Activated CD8-positive, alpha-beta T cell treated with anti-CD3 and anti-CD28 coated beads for 36 hours (primary cell): ENCODE measurements at regions not wholly inside any gene's neighbourhood (a gene's known extent, or its start where the extent isn't known, plus 50 kb on each side); places are given as distances from the start of the nearest gene placed in this dataset.

Experiments
- ATAC-seq: fragments of 200-7000 bp; cut with Tn5 transposase; one replicate; pipeline ENCODE4 v1.10.0; 2021; ENCODE audit warnings: mild to moderate bottlenecking, moderate library complexity
- CTCF ChIA-PET: fragments of 350-600 bp; sonication (Branson Sonifier 250); formaldehyde crosslinking; loops from one replicate; lab custom pipeline; 2021; ENCODE audit warnings: antibody characterized with exemption; lab: Charles Lee
- POLR2A ChIA-PET: fragments of 350-600 bp; sonication (Branson Sonifier 250); formaldehyde crosslinking; loops from one replicate; lab custom pipeline; 2021; ENCODE audit warnings: antibody characterized with exemption; lab: Charles Lee
- DNase-seq: peaks from one replicate; pipeline ENCODE4 v3.0.0-alpha.2; 2020
- H3K27ac Mint-ChIP-seq: one replicate; pipeline ENCODE4 v1.8.0; 2021; ENCODE audit warnings: mild to moderate bottlenecking, mixed read lengths
- H3K27me3 Mint-ChIP-seq: one replicate; pipeline ENCODE4 v1.8.0; 2021; ENCODE audit warnings: mixed read lengths
- H3K36me3 Mint-ChIP-seq: one replicate; pipeline ENCODE4 v1.8.0; 2021; ENCODE audit warnings: low read depth, mixed read lengths
- H3K4me1 Mint-ChIP-seq: one replicate; pipeline ENCODE4 v1.8.0; 2021; ENCODE audit warnings: low read depth, mixed read lengths
- H3K4me3 Mint-ChIP-seq: one replicate; pipeline ENCODE4 v1.8.0; 2021; ENCODE audit warnings: mild to moderate bottlenecking, moderate library complexity, mixed read lengths
- H3K9me3 Mint-ChIP-seq: one replicate; pipeline ENCODE4 v1.8.0; 2021; ENCODE audit warnings: mixed read lengths
- CTCF ChIP-seq: fragments of 200-600 bp; IDR thresholded peaks from one replicate; pipeline ENCODE4 v1.8.0; 2022; ENCODE audit warnings: antibody characterized with exemption, mild to moderate bottlenecking
- intact Hi-C: fragments of 100-400 bp; cut with micrococcal nuclease; formaldehyde crosslinking; loops from one replicate; pipeline ENCODE4 v1.10.0; 2022

GRCh38 chr20:22977047-22977785, 57.9 kb upstream of the SSTR4 start:
- no peaks in the 10 kb centered on the region for H3K4me1 Mint-ChIP-seq
- no peak for TF ChIP-seq CTCF
- CTCF ChIA-PET: no interaction called here
- ATAC-seq: no peak
- H3K4me3 Mint-ChIP-seq: no peak overlapping the region
- intact Hi-C loops: no loop called here
- H3K27me3 Mint-ChIP-seq: peaks cover 2% of the 10 kb centered on the region
- POLR2A ChIA-PET: no interaction called here
- H3K36me3 Mint-ChIP-seq: no peaks in the 10 kb centered on the region
- no peak for DNase-seq
- H3K27ac Mint-ChIP-seq: no peak overlapping the region
- no peaks in the 10 kb centered on the region for H3K9me3 Mint-ChIP-seq

- Mint-ChIP-seq H3K27me3 (no peaks in the 10 kb centered on the region), H3K4me3 (no peak overlapping the region), H3K9me3 (no peaks in the 10 kb centered on the region), H3K27ac (no peak overlapping the region), H3K4me1 (no peaks in the 10 kb centered on the region), H3K36me3 (no peaks in the 10 kb centered on the region)
- no peak for DNase-seq
- ChIA-PET POLR2A (no interaction called here), CTCF (no interaction called here)
- no peak for ATAC-seq
- TF ChIP-seq CTCF: no peak
- intact Hi-C loops: no loop called here
Measured at GRCh38 chr20:22984008-22984407, 51.1 kb upstream of the SSTR4 start.

- Mint-ChIP-seq H3K36me3 (no peaks in the 10 kb centered on the region), H3K27ac (no peak overlapping the region), H3K4me3 (no peak overlapping the region), H3K9me3 (no peaks in the 10 kb centered on the region), H3K4me1 (no peaks in the 10 kb centered on the region), H3K27me3 (no peaks in the 10 kb centered on the region)
- ATAC-seq: no peak
- TF ChIP-seq CTCF: no peak
- ChIA-PET CTCF (no interaction called here), POLR2A (no interaction called here)
- intact Hi-C loops: no loop called here
- no peak for DNase-seq
Measured at GRCh38 chr20:22984606-22985005, 50.5 kb upstream of the SSTR4 start.

DNA sequence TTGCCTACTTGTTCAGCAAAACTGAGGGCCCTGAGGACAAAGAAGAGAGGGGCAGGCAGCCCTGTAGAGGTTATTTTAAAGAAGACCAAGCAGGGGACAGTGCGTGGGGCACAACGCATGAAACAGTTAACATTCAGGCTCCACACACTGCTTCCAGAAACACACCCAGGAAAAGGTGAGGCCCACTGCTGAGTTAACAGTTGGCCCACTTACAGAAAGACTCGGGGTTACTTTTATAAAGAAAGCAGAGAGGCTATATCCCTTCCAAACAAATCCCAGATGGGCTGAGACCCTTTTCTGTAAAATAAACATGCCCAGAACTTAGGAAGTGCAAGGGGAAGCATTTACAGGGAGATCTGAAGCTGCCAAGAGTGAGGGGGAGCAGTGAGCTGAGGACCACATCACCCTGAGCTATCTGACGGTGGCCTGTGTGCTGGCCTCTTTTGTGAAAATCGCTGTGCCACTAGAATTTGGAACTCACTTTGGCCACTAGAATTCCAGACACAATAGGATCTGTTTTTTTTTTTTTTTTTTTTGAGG, 49.8 kb upstream of the SSTR4 start:
- no peak for DNase-seq
- Mint-ChIP-seq H3K36me3 (no peaks in the 10 kb centered on the region), H3K27me3 (no peaks in the 10 kb centered on the region), H3K4me1 (no peaks in the 10 kb centered on the region), H3K4me3 (no peak overlapping the region), H3K27ac (no peak overlapping the region), H3K9me3 (no peaks in the 10 kb centered on the region)
- no peak for ATAC-seq
- no peak for TF ChIP-seq CTCF
- intact Hi-C loops: no loop called here
- POLR2A ChIA-PET: no interaction called here
- CTCF ChIA-PET: no interaction called here
